Epithelial cell of proximal tubule (primary cell): ENCODE measurements at regions not wholly inside any gene's neighbourhood (a gene's known extent, or its start where the extent isn't known, plus 50 kb on each side); places are given as distances from the start of the nearest gene placed in this dataset.
"Not testable (repeated sequence)": the region's sequence is repeated elsewhere in the genome, so short reads cannot be mapped to it uniquely, and the experiment has no call there.

Experiments
- DNase-seq: peaks from one replicate; pipeline ENCODE4 v3.0.0-alpha.2; 2011; ENCODE audit warnings: low read depth
- H3K4me3 ChIP-seq: 2 replicates; pipeline ENCODE4 v1.5.1; 2011; ENCODE audit warnings: low read depth, mild to moderate bottlenecking, low read length
- TF ChIP-seq, protein P1 (sequence below): conservative IDR thresholded peaks from 2 replicates; pipeline ENCODE4 v1.5.1; 2012; ENCODE audit warnings: low read depth, mild to moderate bottlenecking, low read length

- H3K4me3 ChIP-seq, result no peak overlapping the region
- TF ChIP-seq, protein P1, sequence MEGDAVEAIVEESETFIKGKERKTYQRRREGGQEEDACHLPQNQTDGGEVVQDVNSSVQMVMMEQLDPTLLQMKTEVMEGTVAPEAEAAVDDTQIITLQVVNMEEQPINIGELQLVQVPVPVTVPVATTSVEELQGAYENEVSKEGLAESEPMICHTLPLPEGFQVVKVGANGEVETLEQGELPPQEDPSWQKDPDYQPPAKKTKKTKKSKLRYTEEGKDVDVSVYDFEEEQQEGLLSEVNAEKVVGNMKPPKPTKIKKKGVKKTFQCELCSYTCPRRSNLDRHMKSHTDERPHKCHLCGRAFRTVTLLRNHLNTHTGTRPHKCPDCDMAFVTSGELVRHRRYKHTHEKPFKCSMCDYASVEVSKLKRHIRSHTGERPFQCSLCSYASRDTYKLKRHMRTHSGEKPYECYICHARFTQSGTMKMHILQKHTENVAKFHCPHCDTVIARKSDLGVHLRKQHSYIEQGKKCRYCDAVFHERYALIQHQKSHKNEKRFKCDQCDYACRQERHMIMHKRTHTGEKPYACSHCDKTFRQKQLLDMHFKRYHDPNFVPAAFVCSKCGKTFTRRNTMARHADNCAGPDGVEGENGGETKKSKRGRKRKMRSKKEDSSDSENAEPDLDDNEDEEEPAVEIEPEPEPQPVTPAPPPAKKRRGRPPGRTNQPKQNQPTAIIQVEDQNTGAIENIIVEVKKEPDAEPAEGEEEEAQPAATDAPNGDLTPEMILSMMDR, result no peak
- DNase-seq, result no peak
Measured at GRCh38 chr7:9498303-9498702, 1064.9 kb downstream of the NXPH1 start.

GRCh38 chr7:9502269-9502668 is 1068.9 kb downstream of the NXPH1 start:
- TF ChIP-seq, protein P1, result no peak
- no peak for DNase-seq
- H3K4me3 ChIP-seq, result no peak overlapping the region

DNA sequence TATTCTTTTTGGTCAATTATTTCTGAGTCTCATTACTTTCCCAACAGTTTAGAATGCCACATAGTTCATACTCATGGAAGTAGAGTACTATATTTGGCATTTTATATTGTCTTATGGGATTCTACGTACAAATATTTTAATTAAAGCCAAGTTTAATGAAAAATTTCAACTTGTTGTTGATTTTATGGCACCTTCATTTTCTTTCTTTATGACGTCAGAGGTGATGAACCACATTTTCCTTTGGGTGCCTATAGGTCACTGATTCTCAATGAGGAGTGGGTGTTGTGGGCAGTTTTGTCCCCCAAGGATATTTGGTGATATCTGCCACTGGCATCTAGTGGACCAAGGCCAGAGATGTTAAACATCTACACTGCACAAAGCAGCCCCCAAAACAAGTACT is 1071.3 kb downstream of the NXPH1 start:
- DNase-seq, result no peak
- TF ChIP-seq, protein P1, result no peak

DNA sequence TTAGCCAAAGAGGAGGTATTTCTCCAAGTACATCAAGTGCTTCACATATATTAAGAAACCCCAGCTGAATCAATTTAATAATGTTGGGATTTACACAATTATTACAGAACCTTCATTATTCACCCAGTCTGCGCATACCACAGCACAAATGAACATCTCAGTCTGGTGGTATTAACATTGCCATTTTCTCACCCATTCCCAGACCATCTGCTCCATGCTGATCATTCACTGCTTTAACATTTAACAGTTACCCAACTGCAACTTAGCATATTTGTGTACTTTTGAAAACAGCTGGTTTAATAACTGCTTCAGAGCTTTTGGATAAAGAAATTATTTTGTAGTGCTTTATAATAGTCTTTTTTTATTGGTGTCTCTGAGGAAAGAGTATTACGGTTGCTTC is 1072.1 kb downstream of the NXPH1 start:
- H3K4me3 ChIP-seq, result no peak overlapping the region
- DNase-seq, result no peak
- TF ChIP-seq, protein P1, result no peak

More for the DNA sequence above, 1071.3 kb downstream of the NXPH1 start:
- H3K4me3 ChIP-seq, result no peak overlapping the region

DNA sequence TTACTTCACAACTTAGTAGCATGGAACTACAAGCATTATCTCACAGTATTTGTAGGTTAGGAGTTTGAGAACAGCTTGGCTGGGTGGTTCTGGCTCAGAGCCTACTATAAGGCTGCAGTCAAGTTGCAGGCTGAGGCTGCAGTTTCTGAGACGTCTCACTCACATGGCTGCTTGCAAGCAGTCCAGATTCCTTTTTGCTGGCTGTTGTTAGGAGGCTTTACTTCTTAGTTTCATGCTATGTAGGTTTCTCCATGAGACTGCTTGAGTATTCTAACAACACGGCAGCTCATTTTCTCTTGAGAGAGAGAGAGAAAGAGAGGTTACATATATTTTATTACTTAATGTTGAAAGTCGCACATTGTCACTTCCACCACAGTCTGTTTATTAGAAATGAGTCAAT is 1073.9 kb downstream of the NXPH1 start:
- TF ChIP-seq, protein P1, result no peak
- no peak for DNase-seq
- no peak overlapping the region for H3K4me3 ChIP-seq

DNA sequence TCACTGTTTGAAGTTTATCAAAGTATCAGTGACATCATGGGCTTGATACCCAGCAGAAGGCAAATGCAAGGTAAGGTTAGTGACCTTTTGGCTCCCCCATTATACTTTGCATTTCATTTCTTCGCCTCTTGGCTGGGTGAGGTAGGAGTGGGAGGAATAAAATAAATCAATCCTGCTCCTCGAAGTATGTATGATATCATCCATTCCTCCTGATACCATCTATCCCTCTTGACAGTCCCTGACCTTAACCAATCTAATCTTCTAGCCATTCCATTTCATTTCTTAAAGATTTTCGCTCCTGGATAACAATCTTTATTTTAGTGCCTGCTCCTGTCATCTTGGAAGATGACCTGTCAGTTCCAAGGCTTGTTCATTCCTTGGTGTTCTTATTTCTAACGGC is 1083.3 kb downstream of the NXPH1 start:
- no peak for DNase-seq
- H3K4me3 ChIP-seq, result no peak overlapping the region
- TF ChIP-seq, protein P1, result no peak

- DNase-seq, result no peak
- TF ChIP-seq, protein P1, result no peak
- H3K4me3 ChIP-seq, result no peak overlapping the region
Measured at GRCh38 chr7:9523579-9523978, 1090.2 kb downstream of the NXPH1 start.

DNA sequence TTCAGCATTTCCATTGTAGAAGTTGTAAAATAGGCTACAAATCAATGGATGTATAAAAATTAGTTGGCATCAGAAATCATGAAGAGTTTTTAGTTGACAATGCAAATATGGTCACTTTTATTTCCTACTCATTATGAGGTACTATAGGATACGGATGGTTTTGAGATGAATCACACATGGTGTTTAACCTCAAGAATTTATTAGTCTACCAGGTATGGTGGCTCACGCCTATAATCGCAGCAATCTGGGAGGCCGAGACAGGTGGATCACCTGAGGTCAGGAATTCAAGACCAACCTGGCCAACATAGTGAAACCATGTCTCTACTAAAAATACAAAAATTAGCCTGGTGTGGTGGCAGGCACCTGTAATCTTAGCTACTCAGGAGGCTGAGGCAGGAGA is 1119.0 kb downstream of the NXPH1 start:
- not testable (repeated sequence) for DNase-seq, H3K4me3 ChIP-seq
